OCI-LY3 (cell line): ENCODE measurements at regions not wholly inside any gene's neighbourhood (a gene's known extent, or its start where the extent isn't known, plus 50 kb on each side); places are given as distances from the start of the nearest gene placed in this dataset.

Experiments
- CTCF ChIP-seq: fragments of 200-600, 300-600 bp; sonication (generic); IDR thresholded peaks from 2 replicates; pipeline ENCODE4 v1.5.1; 2014; ENCODE audit warnings: antibody characterized with exemption, low read length, low read depth
- EZH2phosphoT487 ChIP-seq: fragments of 200-600 bp; shearing (Covaris generic); IDR thresholded peaks from 2 replicates; pipeline ENCODE4 v1.6.1; 2018; ENCODE audit warnings: antibody characterized with exemption, mixed run types, low read depth

- TF ChIP-seq CTCF (no peak), EZH2phosphoT487 (no peak)
Measured at GRCh38 chr14:98994561-98994960, 277.4 kb downstream of the BCL11B start.
